Osteoblast (primary cell): ENCODE measurements at regions not wholly inside any gene's neighbourhood (a gene's known extent, or its start where the extent isn't known, plus 50 kb on each side); places are given as distances from the start of the nearest gene placed in this dataset.
A peak's percentile ranks its signal among the peaks of the same experiment; 100 is the strongest.

ENCODE experiments used
- DNase-seq: peaks from one replicate; pipeline ENCODE4 v3.0.0; 2011; ENCODE audit warnings: low spot score, mixed read lengths; ENCODE audit not compliant: insufficient read length; ENCODE audit errors: missing footprints
- H2AFZ ChIP-seq: 2 replicates; pipeline ENCODE4 v1.6.0; 2011; ENCODE audit warnings: mild to moderate bottlenecking, low read length
- H3K27ac ChIP-seq: 2 replicates; pipeline ENCODE4 v1.5.1; 2011; ENCODE audit warnings: mild to moderate bottlenecking, low read depth, low read length, moderate library complexity
- H3K27me3 ChIP-seq: 2 replicates; pipeline ENCODE4 v1.6.0; 2012; ENCODE audit warnings: mild to moderate bottlenecking, control low read depth, inconsistent platforms, low read length, moderate library complexity; ENCODE audit not compliant: insufficient read depth
- H3K36me3 ChIP-seq: 2 replicates; pipeline ENCODE4 v1.5.1; 2011; ENCODE audit warnings: mild to moderate bottlenecking, low read length, control low read depth, moderate library complexity; ENCODE audit not compliant: insufficient read depth
- H3K4me1 ChIP-seq: 2 replicates; pipeline ENCODE4 v1.5.1; 2011; ENCODE audit warnings: mild to moderate bottlenecking, low read length, control low read depth, moderate library complexity; ENCODE audit not compliant: insufficient read depth
- H3K4me2 ChIP-seq: 2 replicates; pipeline ENCODE4 v1.6.0; 2011; ENCODE audit warnings: mild to moderate bottlenecking, low read length; ENCODE audit not compliant: insufficient read depth
- H3K4me3 ChIP-seq: fragments of 200-600 bp; sonication (generic); 3 replicates; pipeline ENCODE4 v1.5.1; 2012; ENCODE audit warnings: mild to moderate bottlenecking, low read length, inconsistent platforms; ENCODE audit not compliant: insufficient read depth
- H3K79me2 ChIP-seq: 2 replicates; pipeline ENCODE4 v1.6.0; 2012; ENCODE audit warnings: mild to moderate bottlenecking, low read length, control low read depth, inconsistent platforms; ENCODE audit not compliant: insufficient read depth
- H3K9me3 ChIP-seq: 2 replicates; pipeline ENCODE4 v1.5.1; 2011; ENCODE audit warnings: low read depth, low read length, control low read depth
- H4K20me1 ChIP-seq: 2 replicates; pipeline ENCODE4 v1.6.0; 2012; ENCODE audit warnings: mild to moderate bottlenecking, low read length, control low read depth; ENCODE audit not compliant: insufficient read depth
- TF ChIP-seq, protein P1 (sequence below): IDR thresholded peaks from 2 replicates; pipeline ENCODE4 v1.5.1; 2011; ENCODE audit warnings: mild to moderate bottlenecking, low read depth, low read length, moderate library complexity; ENCODE audit errors: extremely low read depth

DNA sequence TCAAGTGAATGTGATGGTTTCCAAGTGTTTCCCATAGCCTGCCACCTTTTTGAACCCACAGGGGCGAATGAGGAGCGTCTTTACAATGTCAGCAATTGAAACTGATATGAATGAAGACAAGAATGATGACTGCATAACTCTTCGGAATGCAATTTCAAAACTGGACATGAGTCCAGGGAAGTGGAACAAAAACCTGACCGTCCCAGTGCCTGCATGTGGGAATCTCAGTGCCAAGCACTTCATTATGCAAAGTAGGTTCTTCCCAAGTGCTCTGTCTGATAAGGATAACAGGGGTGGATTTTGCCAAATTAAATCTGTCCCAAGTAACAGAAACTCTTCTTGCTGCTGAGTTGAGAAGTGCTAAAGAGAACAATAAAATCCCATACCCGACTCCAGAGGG lies 243.8 kb upstream of the ADAMTS16 start:
- no peaks in the 10 kb centered on the region for H3K27me3 ChIP-seq
- DNase-seq, result no peak
- H3K4me1 ChIP-seq, result no peaks in the 10 kb centered on the region
- H3K4me3 ChIP-seq, result no peak overlapping the region
- H4K20me1 ChIP-seq, result no peaks in the 10 kb centered on the region
- H2AFZ ChIP-seq, result no peak overlapping the region
- H3K9me3 ChIP-seq, result no peaks in the 10 kb centered on the region
- H3K27ac ChIP-seq, result no peak overlapping the region
- no peak overlapping the region for H3K4me2 ChIP-seq
- H3K36me3 ChIP-seq, result no peaks in the 10 kb centered on the region
- H3K79me2 ChIP-seq, result no peaks in the 10 kb centered on the region
- TF ChIP-seq, protein P1, sequence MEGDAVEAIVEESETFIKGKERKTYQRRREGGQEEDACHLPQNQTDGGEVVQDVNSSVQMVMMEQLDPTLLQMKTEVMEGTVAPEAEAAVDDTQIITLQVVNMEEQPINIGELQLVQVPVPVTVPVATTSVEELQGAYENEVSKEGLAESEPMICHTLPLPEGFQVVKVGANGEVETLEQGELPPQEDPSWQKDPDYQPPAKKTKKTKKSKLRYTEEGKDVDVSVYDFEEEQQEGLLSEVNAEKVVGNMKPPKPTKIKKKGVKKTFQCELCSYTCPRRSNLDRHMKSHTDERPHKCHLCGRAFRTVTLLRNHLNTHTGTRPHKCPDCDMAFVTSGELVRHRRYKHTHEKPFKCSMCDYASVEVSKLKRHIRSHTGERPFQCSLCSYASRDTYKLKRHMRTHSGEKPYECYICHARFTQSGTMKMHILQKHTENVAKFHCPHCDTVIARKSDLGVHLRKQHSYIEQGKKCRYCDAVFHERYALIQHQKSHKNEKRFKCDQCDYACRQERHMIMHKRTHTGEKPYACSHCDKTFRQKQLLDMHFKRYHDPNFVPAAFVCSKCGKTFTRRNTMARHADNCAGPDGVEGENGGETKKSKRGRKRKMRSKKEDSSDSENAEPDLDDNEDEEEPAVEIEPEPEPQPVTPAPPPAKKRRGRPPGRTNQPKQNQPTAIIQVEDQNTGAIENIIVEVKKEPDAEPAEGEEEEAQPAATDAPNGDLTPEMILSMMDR, result no peak

DNA sequence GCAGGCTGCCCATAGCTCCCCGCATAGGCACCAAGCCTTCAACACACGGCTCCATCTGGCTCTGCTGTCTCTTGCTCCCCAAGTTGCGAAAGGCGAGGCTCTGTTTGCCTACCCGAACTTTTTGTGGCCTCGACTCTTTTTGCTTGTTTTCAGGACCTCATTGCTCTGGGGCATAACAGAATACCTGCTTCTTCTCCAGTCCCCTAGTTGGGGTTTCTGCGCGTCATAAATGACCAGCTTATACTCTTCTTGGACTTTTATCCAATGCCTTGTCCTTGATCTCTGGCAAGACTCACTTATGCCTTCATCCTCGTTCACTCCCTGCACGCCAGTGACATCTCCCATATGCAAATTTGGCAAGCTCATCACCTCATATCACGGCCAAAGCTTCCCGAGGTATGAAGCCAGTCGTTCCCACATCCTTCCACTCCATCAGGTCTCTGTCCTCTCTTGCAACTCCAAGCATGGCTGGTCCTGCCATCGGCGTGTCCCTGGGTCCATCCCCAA lies 238.8 kb upstream of the ADAMTS16 start:
- Histone ChIP-seq H3K9me3 (no peaks in the 10 kb centered on the region), H2AFZ (no peak overlapping the region), H3K27me3 (peaks cover 2% of the 10 kb centered on the region), H3K27ac (no peak overlapping the region), H3K4me2 (no peak overlapping the region), H3K79me2 (no peaks in the 10 kb centered on the region), H3K36me3 (no peaks in the 10 kb centered on the region), H4K20me1 (no peaks in the 10 kb centered on the region), H3K4me1 (no peaks in the 10 kb centered on the region), H3K4me3 (no peak overlapping the region)
- TF ChIP-seq, protein P1, result no peak
- DNase-seq, result peak; percentile 1

DNA sequence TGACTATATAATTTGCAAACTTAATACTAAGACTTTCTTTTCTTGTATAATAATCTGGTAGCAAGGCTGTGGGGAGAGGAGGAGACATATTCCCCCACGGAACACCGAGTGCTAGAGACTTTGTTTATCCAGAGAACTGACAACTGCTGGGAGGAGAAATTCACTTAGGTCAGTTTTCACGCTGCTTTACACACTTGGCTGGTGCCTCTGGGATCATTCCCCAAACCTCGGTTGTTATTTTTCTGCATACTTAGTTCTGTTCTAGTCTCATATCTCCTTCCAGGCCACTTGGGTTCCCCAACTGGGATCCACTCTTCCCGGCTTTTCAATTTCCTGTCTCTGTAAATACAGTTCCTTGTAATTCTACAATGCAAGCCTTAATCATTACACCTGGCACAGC lies 238.2 kb upstream of the ADAMTS16 start:
- H4K20me1 ChIP-seq, result no peaks in the 10 kb centered on the region
- H3K36me3 ChIP-seq, result no peaks in the 10 kb centered on the region
- TF ChIP-seq, protein P1, result no peak
- DNase-seq, result peak; percentile 10
- no peaks in the 10 kb centered on the region for H3K79me2 ChIP-seq
- no peaks in the 10 kb centered on the region for H3K9me3 ChIP-seq
- no peak overlapping the region for H3K4me2 ChIP-seq
- no peaks in the 10 kb centered on the region for H3K4me1 ChIP-seq
- H3K4me3 ChIP-seq, result no peak overlapping the region
- H3K27me3 ChIP-seq, result peaks cover 2% of the 10 kb centered on the region
- H3K27ac ChIP-seq, result no peak overlapping the region
- no peak overlapping the region for H2AFZ ChIP-seq

DNA sequence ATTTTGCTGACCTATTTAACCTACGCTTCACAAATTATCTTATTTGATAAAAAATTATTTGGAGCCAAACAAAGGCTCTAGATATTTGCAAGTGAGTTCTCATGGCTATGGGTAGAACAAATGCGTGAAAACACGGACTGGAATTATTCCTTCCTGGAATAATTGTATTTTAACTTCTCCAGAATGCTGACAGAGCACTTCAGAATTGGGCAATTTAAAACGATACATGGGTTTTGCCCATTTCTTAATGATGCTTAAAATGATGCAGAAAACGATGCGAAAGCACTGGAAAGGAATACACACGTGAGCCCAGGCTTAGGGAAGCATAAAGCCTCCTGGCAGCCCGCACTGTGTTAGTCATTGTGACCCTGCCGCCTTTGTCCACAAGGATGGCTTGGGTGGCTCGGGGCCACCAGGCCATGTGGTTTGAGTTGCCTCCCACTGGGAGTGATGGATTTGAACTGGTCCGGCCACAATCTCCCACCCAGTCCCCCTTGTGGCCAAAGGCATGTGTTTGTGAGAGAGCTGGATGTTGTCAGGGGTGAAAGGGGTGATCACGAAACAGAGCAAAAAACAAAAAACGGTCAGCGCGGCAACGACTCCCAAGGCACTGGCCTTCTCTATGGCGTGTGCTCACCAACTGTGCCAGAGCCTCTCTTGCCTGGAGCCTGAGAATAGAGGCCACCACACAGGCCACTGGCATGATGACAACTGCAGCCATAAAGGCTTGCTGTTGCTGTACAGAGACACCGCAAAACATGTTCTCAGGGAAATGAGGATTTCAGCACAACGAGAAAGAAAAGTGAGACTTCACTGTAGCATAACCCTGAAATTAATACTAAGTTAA lies 234.2 kb upstream of the ADAMTS16 start:
- Histone ChIP-seq H4K20me1 (no peaks in the 10 kb centered on the region), H3K36me3 (no peaks in the 10 kb centered on the region), H3K27me3 (peaks cover 2% of the 10 kb centered on the region), H3K79me2 (no peaks in the 10 kb centered on the region), H2AFZ (no peak overlapping the region), H3K4me3 (no peak overlapping the region), H3K9me3 (no peaks in the 10 kb centered on the region), H3K4me2 (no peak overlapping the region), H3K4me1 (no peaks in the 10 kb centered on the region), H3K27ac (no peak overlapping the region)
- DNase-seq, result peak; percentile 38
- TF ChIP-seq, protein P1, result no peak
